Aorta (tissue), 5 donors: ENCODE measurements at regions not wholly inside any gene's neighbourhood (a gene's known extent, or its start where the extent isn't known, plus 50 kb on each side); places are given as distances from the start of the nearest gene placed in this dataset.

Source experiments
- ATAC-seq: fragments of 200-7000 bp; cut with Tn5 transposase; one replicate; pipeline ENCODE4 v1.9.1; 2022; ENCODE audit warnings: moderate library complexity; ENCODE audit not compliant: low FRiP score
- DNase-seq, 2 donors: peaks; one replicate each; pipeline ENCODE4 v3.0.0-alpha.2; 2020
- H3K27ac ChIP-seq, 2 donors: one replicate each; pipeline ENCODE4 v1.5.1; 2013; ENCODE audit warnings: low read length in 2 of 2, mild to moderate bottlenecking in 2 of 2, moderate library complexity in 2 of 2, control low read depth in 1 of 2, inconsistent platforms in 1 of 2, low read depth in 1 of 2
- H3K27me3 ChIP-seq, 2 donors: one replicate each; pipeline ENCODE4 v1.6.1; 2013; ENCODE audit warnings: control low read depth in 1 of 2, low read length in 1 of 2, mild to moderate bottlenecking in 1 of 2, moderate library complexity in 1 of 2; ENCODE audit not compliant: insufficient read depth in 2 of 2, control insufficient read depth in 1 of 2
- H3K36me3 ChIP-seq, 2 donors: one replicate each; pipeline ENCODE4 v1.6.1; 2013; ENCODE audit warnings: control low read depth in 1 of 2, low read length in 1 of 2, mild to moderate bottlenecking in 1 of 2; ENCODE audit not compliant: insufficient read depth in 2 of 2, control insufficient read depth in 1 of 2
- H3K4me1 ChIP-seq, 2 donors: one replicate each; pipeline ENCODE4 v1.6.1; 2013; ENCODE audit warnings: low read length in 2 of 2, control low read depth in 1 of 2, mild to moderate bottlenecking in 1 of 2, moderate library complexity in 1 of 2; ENCODE audit not compliant: insufficient read depth in 2 of 2, control insufficient read depth in 1 of 2
- H3K4me3 ChIP-seq, 2 donors: one replicate each; pipeline ENCODE4 v1.5.1; 2013; ENCODE audit warnings: low read length in 2 of 2, control low read depth in 1 of 2, mild to moderate bottlenecking in 1 of 2
- H3K9me3 ChIP-seq: one replicate; pipeline ENCODE4 v1.6.1; 2013; ENCODE audit warnings: mild to moderate bottlenecking, low read length; ENCODE audit not compliant: control insufficient read depth
- WGBS, 2 donors: extraction: QIAGEN DNeasy Blood & Tissue Kit; methylation state at CpG; one replicate each; pipeline ENCODE4 v1.1.7; 2013; 5-methylcytosine and 5-hydroxymethylcytosine counted together
- intact Hi-C, 2 donors: fragments of 100-400 bp; cut with DNase I; formaldehyde crosslinking; loops; one replicate each; pipeline versions ENCODE4 v1.14.2 to v1.15.0; 2022
- donor health status: healthy with polysubstance abuse.
- donor health status: Bipolar disorder and iron deficiency.
- donor health status: DM: no; HTN: no; CAD: no.
- donor health status: DM: no; HTN: no; CAD: no.
- donor health status: DM: yes; HTN: yes; CAD: no.

- Histone ChIP-seq H3K9me3 (no peaks in the 10 kb centered on the region), H3K4me1 (no peaks in the 10 kb centered on the region), H3K4me3 (no peak overlapping the region), H3K27me3 (no peaks in the 10 kb centered on the region), H3K27ac (no peak overlapping the region), H3K36me3 (no peaks in the 10 kb centered on the region)
- 38 to 39% methylated on average over 1 of the region's 1 CpG for WGBS, 2 donors
- DNase-seq, result no peak
- no peak for ATAC-seq
- intact Hi-C loops, result no loop called here
Measured at GRCh38 chr11:41519696-41520095, 60.2 kb upstream of the LRRC4C start.

GRCh38 chr11:41522391-41522790, 62.9 kb upstream of the LRRC4C start:
- intact Hi-C loops, result no loop called here
- no peak overlapping the region for H3K4me3 ChIP-seq
- ATAC-seq (no peak), DNase-seq (no peak)
- no peaks in the 10 kb centered on the region for H3K9me3 ChIP-seq
- no peaks in the 10 kb centered on the region for H3K27me3 ChIP-seq
- no peaks in the 10 kb centered on the region for H3K36me3 ChIP-seq
- H3K27ac ChIP-seq, result no peak overlapping the region
- H3K4me1 ChIP-seq, result no peaks in the 10 kb centered on the region

GRCh38 chr11:41522899-41523672, 63.6 kb upstream of the LRRC4C start:
- WGBS, 2 donors, result 35 to 40% methylated on average over 2 of the region's 2 CpGs
- no peaks in the 10 kb centered on the region for H3K4me1 ChIP-seq
- H3K27me3 ChIP-seq, result no peaks in the 10 kb centered on the region
- DNase-seq, result no peak
- H3K27ac ChIP-seq, result no peak overlapping the region
- H3K36me3 ChIP-seq, result no peaks in the 10 kb centered on the region
- no peak overlapping the region for H3K4me3 ChIP-seq
- no peak for ATAC-seq
- intact Hi-C loops, result no loop called here
- no peaks in the 10 kb centered on the region for H3K9me3 ChIP-seq

- DNase-seq, result no peak
- no peaks in the 10 kb centered on the region for H3K36me3 ChIP-seq
- intact Hi-C loops, result no loop called here
- WGBS, 2 donors, result 88 to 90% methylated on average over 3 of the region's 3 CpGs
- no peak overlapping the region for H3K27ac ChIP-seq
- no peaks in the 10 kb centered on the region for H3K9me3 ChIP-seq
- H3K27me3 ChIP-seq, result no peaks in the 10 kb centered on the region
- H3K4me3 ChIP-seq, result no peak overlapping the region
- ATAC-seq, result no peak
- no peaks in the 10 kb centered on the region for H3K4me1 ChIP-seq
Measured at GRCh38 chr11:41527530-41527929, 68.1 kb upstream of the LRRC4C start.

- Histone ChIP-seq H3K27ac (no peak overlapping the region), H3K9me3 (no peaks in the 10 kb centered on the region), H3K36me3 (no peaks in the 10 kb centered on the region), H3K4me1 (no peaks in the 10 kb centered on the region), H3K4me3 (no peak overlapping the region), H3K27me3 (no peaks in the 10 kb centered on the region)
- no peak for ATAC-seq
- WGBS, 2 donors, result 94 to 96% methylated on average over 7 of the region's 7 CpGs
- DNase-seq, result no peak
- intact Hi-C loops, result no loop called here
Measured at GRCh38 chr11:41532413-41532812, 73.0 kb upstream of the LRRC4C start.

GRCh38 chr11:41533761-41534160, 74.3 kb upstream of the LRRC4C start:
- H3K36me3 ChIP-seq, result no peaks in the 10 kb centered on the region
- no peaks in the 10 kb centered on the region for H3K9me3 ChIP-seq
- H3K4me3 ChIP-seq, result no peak overlapping the region
- H3K4me1 ChIP-seq, result no peaks in the 10 kb centered on the region
- DNase-seq (no peak), ATAC-seq (no peak)
- no peak overlapping the region for H3K27ac ChIP-seq
- 50 to 54% methylated on average over 1 of the region's 1 CpG for WGBS, 2 donors
- intact Hi-C loops, result no loop called here
- H3K27me3 ChIP-seq, result no peaks in the 10 kb centered on the region

GRCh38 chr11:41534391-41534790, 74.9 kb upstream of the LRRC4C start:
- intact Hi-C loops, result no loop called here
- no peak for ATAC-seq

GRCh38 chr11:41534861-41535260, 75.4 kb upstream of the LRRC4C start:
- Histone ChIP-seq H3K36me3 (no peaks in the 10 kb centered on the region), H3K4me1 (no peaks in the 10 kb centered on the region), H3K27ac (no peak overlapping the region), H3K9me3 (no peaks in the 10 kb centered on the region), H3K27me3 (no peaks in the 10 kb centered on the region), H3K4me3 (no peak overlapping the region)
- DNase-seq (no peak), ATAC-seq (no peak)
- WGBS, 2 donors, result 50 to 64% methylated on average over 2 of the region's 2 CpGs
- intact Hi-C loops, result no loop called here

More at GRCh38 chr11:41534391-41534790, 74.9 kb upstream of the LRRC4C start:
- H3K9me3 ChIP-seq, result no peaks in the 10 kb centered on the region
- H3K36me3 ChIP-seq, result no peaks in the 10 kb centered on the region
- no peak overlapping the region for H3K27ac ChIP-seq
- H3K4me1 ChIP-seq, result no peaks in the 10 kb centered on the region
- 35 to 53% methylated on average over 4 of the region's 4 CpGs for WGBS, 2 donors
- DNase-seq, result no peak
- no peaks in the 10 kb centered on the region for H3K27me3 ChIP-seq
- H3K4me3 ChIP-seq, result no peak overlapping the region

- no peak overlapping the region for H3K4me3 ChIP-seq
- H3K27me3 ChIP-seq, result no peaks in the 10 kb centered on the region
- H3K4me1 ChIP-seq, result no peaks in the 10 kb centered on the region
- H3K27ac ChIP-seq, result no peak overlapping the region
- no peak for ATAC-seq
- intact Hi-C loops, result no loop called here
- WGBS, 2 donors, result 80 to 84% methylated on average over 10 of the region's 10 CpGs
- H3K36me3 ChIP-seq, result no peaks in the 10 kb centered on the region
- DNase-seq, result no peak
- no peaks in the 10 kb centered on the region for H3K9me3 ChIP-seq
Measured at GRCh38 chr11:41536021-41536568, 76.6 kb upstream of the LRRC4C start.
